Stomach (tissue), 8 donors: ENCODE measurements at regions not wholly inside any gene's neighbourhood (a gene's known extent, or its start where the extent isn't known, plus 50 kb on each side); places are given as distances from the start of the nearest gene placed in this dataset.
"Not testable (repeated sequence)": the region's sequence is repeated elsewhere in the genome, so short reads cannot be mapped to it uniquely, and the experiment has no call there.

Experiments
- DNase-seq, 2 donors: peaks; one replicate each; pipeline versions ENCODE4 v3.0.0 to v3.0.0-alpha.2; 2013 to 2019
- H3K27ac ChIP-seq, 5 donors: fragments of 200-600 bp in 4 of 5; sonication (generic) in 4 of 5; one replicate each; pipeline ENCODE4 v1.5.1; 2013 to 2019; ENCODE audit warnings: mild to moderate bottlenecking in 1 of 5, moderate library complexity in 1 of 5
- H3K27me3 ChIP-seq, 3 donors: fragments of 200-600 bp; sonication (generic); one replicate each; pipeline ENCODE4 v1.5.1; 2017 to 2019; ENCODE audit warnings: mixed run types in 1 of 3
- H3K36me3 ChIP-seq, 4 donors: fragments of 200-600 bp; sonication (generic); 1 replicate in 3 of 4; 2 replicates in 1 of 4; pipeline ENCODE4 v1.5.1; 2016 to 2019
- H3K4me1 ChIP-seq, 4 donors: fragments of 200-600 bp; sonication (generic); one replicate each; pipeline ENCODE4 v1.5.1; 2016 to 2019
- H3K4me3 ChIP-seq, 4 donors: fragments of 200-600 bp; sonication (generic) in 3 of 4; one replicate each; pipeline ENCODE4 v1.5.1; 2016 to 2019; ENCODE audit warnings: mild to moderate bottlenecking in 1 of 4
- H3K9me3 ChIP-seq, 4 donors: fragments of 200-600 bp; sonication (generic); one replicate each; pipeline ENCODE4 v1.5.1; 2016 to 2019
- EP300 ChIP-seq: sonication (generic); formaldehyde crosslinking; IDR thresholded peaks from one replicate; pipeline ENCODE4 v1.6.1; 2017; ENCODE audit warnings: antibody characterized with exemption
- POLR2A ChIP-seq, 4 donors: fragments of 450-650 bp; IDR thresholded peaks; one replicate each; pipeline ENCODE4 v1.6.1; 2016; ENCODE audit warnings: antibody characterized with exemption in 4 of 4, control low read depth in 2 of 4, mild to moderate bottlenecking in 1 of 4, moderate library complexity in 1 of 4
- POLR2AphosphoS5 ChIP-seq, 3 donors: sonication (generic); formaldehyde crosslinking; IDR thresholded peaks; one replicate each; pipeline ENCODE4 v1.6.1; 2016; ENCODE audit warnings: antibody characterized with exemption in 3 of 3
- WGBS, 5 donors: extraction: QIAGEN DNeasy Blood & Tissue Kit in 3 of 5; methylation state at CpG; one replicate each; pipeline versions ENCODE4 v1.1.5 to v1.1.7; 2013 to 2018; 5-methylcytosine and 5-hydroxymethylcytosine counted together
- intact Hi-C: fragments of 100-400 bp; cut with DNase I; formaldehyde crosslinking; loops from one replicate; pipeline ENCODE4 v1.15.1; 2023; ENCODE audit warnings: low total_unique reads
- TF ChIP-seq, protein P1 (sequence below), 7 experiments: fragments of 450-650 bp in 4 of 7; fragments of 200-600 bp in 3 of 7; sonication (generic) in 3 of 7; IDR thresholded peaks; one replicate each; pipeline ENCODE4 v1.5.1; 2016 to 2019; ENCODE audit warnings: antibody characterized with exemption in 7 of 7, control low read depth in 2 of 7, mild to moderate bottlenecking in 1 of 7
- donor health status: healthy with polysubstance abuse.
- donor health status: Bipolar disorder and iron deficiency.
- donor health status: healthy.

DNA sequence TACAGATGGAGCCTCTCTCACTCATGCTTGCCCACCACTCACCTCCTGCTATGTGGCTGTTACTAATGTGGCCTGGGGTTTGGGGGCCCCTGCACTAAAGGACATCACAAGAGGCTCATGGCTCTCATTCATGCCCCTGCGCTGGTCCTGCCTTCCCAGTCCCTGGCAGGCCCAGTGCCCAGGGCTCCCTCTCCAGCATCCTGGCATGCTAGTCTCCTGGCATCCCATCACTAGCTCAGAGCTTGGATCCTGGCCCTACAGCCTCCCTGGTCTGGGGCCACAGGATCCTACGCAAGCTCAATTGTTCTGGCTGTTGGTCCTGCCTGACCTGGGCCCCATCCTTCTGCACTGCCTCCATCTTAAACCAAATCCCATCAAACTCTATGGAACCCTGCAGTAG lies 685.4 kb downstream of the PTPRU start:
- WGBS, 5 donors = 91 to 100% (median 97%) methylated on average over 1 to 2 of the region's 2 CpGs
- Histone ChIP-seq H3K4me3 (no peak overlapping the region), H3K36me3 (no peaks in the 10 kb centered on the region), H3K9me3 (no peaks in the 10 kb centered on the region), H3K27me3 (peaks cover 0 to 23% (median 8%) of the 10 kb centered on the region in 3 donors), H3K4me1 (no peaks in the 10 kb centered on the region), H3K27ac (no peak overlapping the region)
- no peak for DNase-seq
- TF ChIP-seq POLR2A (IDR thresholded peaks at IDR 0.05) (no peak), EP300 (no peak), POLR2AphosphoS5 (IDR thresholded peaks at IDR 0.05) (no peak)
- TF ChIP-seq, protein P1, sequence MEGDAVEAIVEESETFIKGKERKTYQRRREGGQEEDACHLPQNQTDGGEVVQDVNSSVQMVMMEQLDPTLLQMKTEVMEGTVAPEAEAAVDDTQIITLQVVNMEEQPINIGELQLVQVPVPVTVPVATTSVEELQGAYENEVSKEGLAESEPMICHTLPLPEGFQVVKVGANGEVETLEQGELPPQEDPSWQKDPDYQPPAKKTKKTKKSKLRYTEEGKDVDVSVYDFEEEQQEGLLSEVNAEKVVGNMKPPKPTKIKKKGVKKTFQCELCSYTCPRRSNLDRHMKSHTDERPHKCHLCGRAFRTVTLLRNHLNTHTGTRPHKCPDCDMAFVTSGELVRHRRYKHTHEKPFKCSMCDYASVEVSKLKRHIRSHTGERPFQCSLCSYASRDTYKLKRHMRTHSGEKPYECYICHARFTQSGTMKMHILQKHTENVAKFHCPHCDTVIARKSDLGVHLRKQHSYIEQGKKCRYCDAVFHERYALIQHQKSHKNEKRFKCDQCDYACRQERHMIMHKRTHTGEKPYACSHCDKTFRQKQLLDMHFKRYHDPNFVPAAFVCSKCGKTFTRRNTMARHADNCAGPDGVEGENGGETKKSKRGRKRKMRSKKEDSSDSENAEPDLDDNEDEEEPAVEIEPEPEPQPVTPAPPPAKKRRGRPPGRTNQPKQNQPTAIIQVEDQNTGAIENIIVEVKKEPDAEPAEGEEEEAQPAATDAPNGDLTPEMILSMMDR (IDR thresholded peaks at IDR 0.05) = no peak
- intact Hi-C loops = no loop called here

DNA sequence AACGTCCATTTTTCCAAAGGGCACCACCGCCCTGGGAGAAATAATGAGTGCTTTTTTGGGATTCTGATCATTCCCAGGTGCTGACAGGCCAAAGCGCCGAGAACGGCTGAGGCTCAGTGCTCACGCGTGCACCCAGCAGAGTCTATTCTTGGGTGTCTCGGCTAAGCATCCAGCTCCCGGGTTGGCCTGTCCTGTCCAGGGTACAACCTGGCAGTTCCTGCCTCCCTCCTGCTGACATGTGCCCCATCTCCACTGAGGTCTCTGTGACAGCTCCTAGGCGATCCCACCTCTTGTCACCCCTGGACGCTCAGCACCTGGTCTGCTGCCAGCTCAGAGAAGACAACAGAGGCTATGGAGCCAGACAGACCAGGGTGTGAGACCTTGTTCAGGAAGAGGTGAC lies 684.5 kb downstream of the PTPRU start:
- WGBS, 5 donors = 65 to 78% (median 74%) methylated on average over 4 to 11 of the region's 11 CpGs
- intact Hi-C loops = no loop called here
- Histone ChIP-seq H3K27ac (no peak overlapping the region), H3K36me3 (no peaks in the 10 kb centered on the region), H3K9me3 (no peaks in the 10 kb centered on the region), H3K27me3 (peaks cover 0 to 17% (median 4%) of the 10 kb centered on the region in 3 donors), H3K4me3 (no peak overlapping the region), H3K4me1 (no peaks in the 10 kb centered on the region)
- DNase-seq = no peak
- TF ChIP-seq, protein P1 (IDR thresholded peaks at IDR 0.05) = no peak
- TF ChIP-seq EP300 (no peak), POLR2A (IDR thresholded peaks at IDR 0.05) (no peak), POLR2AphosphoS5 (IDR thresholded peaks at IDR 0.05) (no peak)

DNA sequence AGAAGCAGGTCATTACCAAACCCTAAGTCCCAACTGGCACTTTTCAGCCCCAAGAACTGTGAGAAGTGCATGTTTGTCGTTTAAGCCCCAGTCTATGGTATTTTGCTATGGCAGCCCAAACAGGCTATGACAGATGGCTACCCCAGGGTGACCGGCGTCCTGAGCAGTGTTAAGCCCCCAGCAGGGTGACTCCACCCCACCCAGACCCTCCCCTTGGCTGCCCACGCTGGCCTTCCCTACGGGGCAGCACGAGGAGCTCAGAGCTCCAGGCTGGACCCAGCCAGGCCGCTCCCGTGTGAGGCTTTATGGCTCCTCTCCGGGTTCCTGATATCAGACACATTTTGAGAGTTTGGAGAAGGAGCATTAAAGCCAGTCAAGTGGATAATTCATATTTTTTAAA lies 684.0 kb downstream of the PTPRU start:
- TF ChIP-seq POLR2AphosphoS5 (IDR thresholded peaks at IDR 0.05) (no peak), EP300 (no peak), POLR2A (IDR thresholded peaks at IDR 0.05) (no peak)
- TF ChIP-seq, protein P1 (IDR thresholded peaks at IDR 0.05) = no peak
- intact Hi-C loops = no loop called here
- peaks cover 0 to 14% (median 4%) of the 10 kb centered on the region in 3 donors for H3K27me3 ChIP-seq
- no peak for DNase-seq
- H3K4me3 ChIP-seq = no peak overlapping the region
- H3K9me3 ChIP-seq = no peaks in the 10 kb centered on the region
- WGBS, 5 donors = 51 to 69% (median 59%) methylated on average over 9 of the region's 9 CpGs
- H3K27ac ChIP-seq = no peak overlapping the region
- H3K4me1 ChIP-seq = no peaks in the 10 kb centered on the region
- H3K36me3 ChIP-seq = no peaks in the 10 kb centered on the region

DNA sequence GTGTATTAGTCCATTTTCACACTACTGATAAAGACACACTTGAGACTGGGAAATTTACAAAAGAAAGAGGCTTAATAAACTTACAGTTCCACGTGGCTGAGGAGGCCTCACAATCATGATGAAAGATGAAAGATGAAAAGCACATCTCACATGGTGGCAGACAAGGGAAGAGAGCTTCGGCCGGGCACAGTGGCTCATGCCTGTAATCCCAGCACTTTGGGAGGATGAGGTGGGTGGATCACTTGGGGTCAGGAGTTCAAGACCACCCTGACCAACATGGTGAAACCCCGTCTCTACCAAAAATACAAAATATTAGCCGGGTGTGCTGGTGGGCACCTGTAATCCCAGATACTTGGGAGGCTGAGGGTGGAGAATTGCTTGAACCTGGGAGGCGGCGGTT lies 682.7 kb downstream of the PTPRU start:
- peaks cover 0 to 15% (median 4%) of the 10 kb centered on the region in 3 donors for H3K27me3 ChIP-seq
- intact Hi-C loops, H3K36me3 ChIP-seq, H3K4me1 ChIP-seq, DNase-seq, H3K27ac ChIP-seq, H3K9me3 ChIP-seq, H3K4me3 ChIP-seq: not testable (repeated sequence)
- WGBS, 5 donors = 78 to 86% (median 83%) methylated on average over 7 of the region's 7 CpGs

DNA sequence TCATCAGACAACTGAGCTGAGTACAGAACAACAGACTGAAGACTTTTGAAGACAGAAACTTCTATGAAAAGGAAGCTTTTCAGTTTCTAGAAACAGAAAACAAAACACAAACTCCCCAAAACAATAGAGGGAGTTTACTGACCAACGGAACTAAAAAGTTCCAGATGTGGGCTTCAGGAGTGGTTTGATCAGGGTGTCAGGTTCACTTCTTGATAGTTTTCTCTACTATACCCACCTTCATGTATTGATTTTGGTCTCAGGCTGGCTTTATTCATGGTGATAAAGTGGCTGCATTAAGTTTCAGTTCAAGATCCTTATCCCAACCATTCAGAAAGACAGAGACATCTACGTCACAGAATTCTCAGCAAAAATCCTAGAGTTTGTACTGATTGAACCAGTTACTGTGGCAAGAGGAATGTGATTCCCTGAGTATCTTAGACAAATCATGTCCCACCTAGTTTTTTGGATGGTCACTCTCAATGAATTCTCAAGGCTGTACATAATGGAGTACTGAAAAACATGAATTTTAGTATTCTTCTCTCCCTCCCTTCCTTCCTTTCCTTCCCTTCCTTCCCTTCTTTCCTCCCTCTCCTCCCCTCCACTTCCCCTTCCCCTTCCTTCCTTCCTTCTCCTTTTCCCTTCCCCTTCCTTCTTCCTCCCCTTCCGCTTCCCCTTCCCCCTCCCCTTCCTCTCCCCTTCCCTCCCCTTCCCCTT lies 680.5 kb downstream of the PTPRU start:
- no peak overlapping the region for H3K4me3 ChIP-seq
- WGBS, 5 donors = 87 to 96% (median 90%) methylated on average over 3 of the region's 3 CpGs
- no peaks in the 10 kb centered on the region for H3K4me1 ChIP-seq
- intact Hi-C loops = no loop called here
- H3K36me3 ChIP-seq = no peaks in the 10 kb centered on the region
- H3K27ac ChIP-seq = no peak overlapping the region
- TF ChIP-seq, protein P1 (IDR thresholded peaks at IDR 0.05) = no peak
- TF ChIP-seq EP300 (no peak), POLR2A (IDR thresholded peaks at IDR 0.05) (no peak), POLR2AphosphoS5 (IDR thresholded peaks at IDR 0.05) (no peak)
- peaks cover 0 to 25% (median 0%) of the 10 kb centered on the region in 3 donors for H3K27me3 ChIP-seq
- no peak for DNase-seq
- peaks cover 0 to 6% (median 0%) of the 10 kb centered on the region in 4 donors for H3K9me3 ChIP-seq
